ENCODE measurements at regions not wholly inside any gene's neighbourhood (a gene's known extent, or its start where the extent isn't known, plus 50 kb on each side); places are given as distances from the start of the nearest gene placed in this dataset.

DNA sequence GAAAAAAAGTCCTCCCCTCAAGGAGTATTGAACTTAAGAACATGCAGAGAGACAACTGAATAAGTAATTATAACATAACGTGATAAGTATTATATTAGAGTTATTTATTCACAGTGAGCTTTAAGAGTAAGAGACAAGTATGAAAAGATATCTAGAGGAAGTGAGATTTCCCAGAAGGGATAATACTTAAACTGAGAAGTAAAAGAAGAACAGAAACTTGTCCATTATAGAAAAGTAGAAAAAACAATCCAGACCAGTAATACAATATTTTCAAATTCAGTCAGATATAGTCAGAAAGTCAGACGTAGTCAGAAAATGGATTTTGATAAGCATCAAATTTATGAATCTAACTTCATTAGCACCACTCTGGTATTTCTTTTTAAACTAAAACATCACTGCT, 613.0 kb upstream of the CCNG1 start:
- no peak for DNase-seq (ENCODE audit: low read depth)
- TF ChIP-seq, protein P1, sequence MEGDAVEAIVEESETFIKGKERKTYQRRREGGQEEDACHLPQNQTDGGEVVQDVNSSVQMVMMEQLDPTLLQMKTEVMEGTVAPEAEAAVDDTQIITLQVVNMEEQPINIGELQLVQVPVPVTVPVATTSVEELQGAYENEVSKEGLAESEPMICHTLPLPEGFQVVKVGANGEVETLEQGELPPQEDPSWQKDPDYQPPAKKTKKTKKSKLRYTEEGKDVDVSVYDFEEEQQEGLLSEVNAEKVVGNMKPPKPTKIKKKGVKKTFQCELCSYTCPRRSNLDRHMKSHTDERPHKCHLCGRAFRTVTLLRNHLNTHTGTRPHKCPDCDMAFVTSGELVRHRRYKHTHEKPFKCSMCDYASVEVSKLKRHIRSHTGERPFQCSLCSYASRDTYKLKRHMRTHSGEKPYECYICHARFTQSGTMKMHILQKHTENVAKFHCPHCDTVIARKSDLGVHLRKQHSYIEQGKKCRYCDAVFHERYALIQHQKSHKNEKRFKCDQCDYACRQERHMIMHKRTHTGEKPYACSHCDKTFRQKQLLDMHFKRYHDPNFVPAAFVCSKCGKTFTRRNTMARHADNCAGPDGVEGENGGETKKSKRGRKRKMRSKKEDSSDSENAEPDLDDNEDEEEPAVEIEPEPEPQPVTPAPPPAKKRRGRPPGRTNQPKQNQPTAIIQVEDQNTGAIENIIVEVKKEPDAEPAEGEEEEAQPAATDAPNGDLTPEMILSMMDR (IDR thresholded peaks at IDR 0.05; ENCODE audit: control insufficient read depth, insufficient read depth, low read depth, low read length, missing control alignments), result no peak
- H3K4me3 ChIP-seq (ENCODE audit: control insufficient read depth, low read depth, low read length), result no peak overlapping the region

DNA sequence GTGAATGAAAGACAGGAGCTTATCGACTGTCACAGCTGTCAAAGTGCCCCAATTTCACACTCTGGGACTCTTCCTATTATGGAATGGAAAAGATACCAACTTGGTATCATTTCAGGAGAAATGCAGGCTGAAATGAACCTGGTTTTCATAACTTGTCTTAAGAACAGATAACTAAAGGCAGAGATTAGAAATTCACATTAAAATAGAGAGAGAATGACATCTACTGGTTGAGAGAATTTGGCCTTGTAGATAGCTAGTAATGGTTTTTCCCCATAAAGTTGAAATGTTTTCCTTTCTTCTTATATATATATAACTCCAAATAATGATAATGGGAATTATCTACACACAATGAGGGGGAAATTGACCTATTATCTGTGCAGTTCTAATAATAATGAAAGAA, 600.2 kb upstream of the CCNG1 start:
- TF ChIP-seq, protein P1 (IDR thresholded peaks at IDR 0.05; ENCODE audit: control insufficient read depth, insufficient read depth, low read depth, low read length, missing control alignments), result no peak
- H3K4me3 ChIP-seq (ENCODE audit: control insufficient read depth, low read depth, low read length), result no peak overlapping the region
- no peak for DNase-seq (ENCODE audit: low read depth)

DNA sequence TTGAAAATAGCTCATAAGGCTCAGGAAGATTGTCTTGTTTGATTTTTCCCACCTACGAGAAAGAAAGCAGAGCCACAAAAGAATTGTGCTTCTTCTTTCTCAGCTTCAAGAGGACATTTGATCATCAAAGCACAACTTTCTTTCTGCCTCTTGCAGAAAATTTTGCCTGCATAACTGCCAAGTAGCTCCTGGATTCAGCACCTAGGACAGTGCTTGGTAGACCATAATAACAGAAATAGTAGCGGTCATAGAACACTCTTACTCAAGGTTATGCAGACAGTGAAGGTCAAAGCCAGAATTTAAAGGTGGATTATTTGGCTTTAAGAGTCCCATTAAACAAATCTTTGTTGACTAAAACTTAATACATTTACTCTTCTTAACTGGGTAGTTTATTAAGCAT, 594.7 kb upstream of the CCNG1 start:
- no peak for DNase-seq (ENCODE audit: low read depth)
- no peak overlapping the region for H3K4me3 ChIP-seq (ENCODE audit: control insufficient read depth, low read depth, low read length)
- TF ChIP-seq, protein P1 (IDR thresholded peaks at IDR 0.05; ENCODE audit: control insufficient read depth, insufficient read depth, low read depth, low read length, missing control alignments), result no peak

DNA sequence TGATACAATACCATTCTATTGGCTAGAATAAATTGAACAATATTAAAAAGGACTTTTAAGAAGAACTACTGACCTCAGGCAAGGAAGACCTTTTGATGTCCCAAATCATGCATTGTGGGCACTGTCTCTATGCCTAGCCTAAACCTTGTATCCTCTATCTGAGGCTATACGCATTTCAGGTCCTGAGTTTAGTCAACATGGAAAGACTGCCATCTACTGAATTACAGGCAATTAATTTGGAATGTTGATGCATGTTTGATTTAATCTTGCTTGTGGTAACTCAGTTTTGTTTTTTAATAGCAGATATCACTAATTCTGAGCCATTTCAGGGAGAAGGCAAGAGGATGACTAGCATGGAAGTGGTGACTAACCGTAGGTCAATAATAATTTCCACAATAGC, 585.3 kb upstream of the CCNG1 start:
- no peak overlapping the region for H3K4me3 ChIP-seq (ENCODE audit: control insufficient read depth, low read depth, low read length)
- no peak for DNase-seq (ENCODE audit: low read depth)
- TF ChIP-seq, protein P1 (IDR thresholded peaks at IDR 0.05; ENCODE audit: control insufficient read depth, insufficient read depth, low read depth, low read length, missing control alignments), result no peak

- no peak for DNase-seq (ENCODE audit: low read depth)
- TF ChIP-seq, protein P1 (IDR thresholded peaks at IDR 0.05; ENCODE audit: control insufficient read depth, insufficient read depth, low read depth, low read length, missing control alignments), result no peak
- no peak overlapping the region for H3K4me3 ChIP-seq (ENCODE audit: control insufficient read depth, low read depth, low read length)
These were observed 578.6 kb upstream of the CCNG1 start for GRCh38 chr5:162858770-162859169.

DNA sequence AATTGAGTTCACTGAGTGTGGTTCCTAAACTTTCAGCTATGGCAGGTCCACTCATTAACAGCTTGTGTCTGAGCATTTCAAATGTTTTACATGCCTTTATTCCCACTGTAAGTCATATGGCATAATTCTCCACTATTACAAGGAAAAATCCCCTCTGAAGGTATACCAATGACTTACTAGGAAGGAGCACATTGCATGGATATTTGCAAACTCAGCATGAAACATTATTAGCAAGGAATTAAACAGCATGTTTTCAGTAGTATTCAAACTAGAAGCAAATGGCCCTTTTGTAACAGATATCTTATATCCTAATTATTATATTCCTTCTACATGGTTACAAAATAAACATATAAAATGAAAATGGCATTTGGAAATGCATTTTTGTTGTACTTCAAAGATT, 566.4 kb upstream of the CCNG1 start:
- TF ChIP-seq, protein P1 (IDR thresholded peaks at IDR 0.05; ENCODE audit: control insufficient read depth, insufficient read depth, low read depth, low read length, missing control alignments), result no peak
- DNase-seq (ENCODE audit: low read depth), result no peak
- no peak overlapping the region for H3K4me3 ChIP-seq (ENCODE audit: control insufficient read depth, low read depth, low read length)

DNA sequence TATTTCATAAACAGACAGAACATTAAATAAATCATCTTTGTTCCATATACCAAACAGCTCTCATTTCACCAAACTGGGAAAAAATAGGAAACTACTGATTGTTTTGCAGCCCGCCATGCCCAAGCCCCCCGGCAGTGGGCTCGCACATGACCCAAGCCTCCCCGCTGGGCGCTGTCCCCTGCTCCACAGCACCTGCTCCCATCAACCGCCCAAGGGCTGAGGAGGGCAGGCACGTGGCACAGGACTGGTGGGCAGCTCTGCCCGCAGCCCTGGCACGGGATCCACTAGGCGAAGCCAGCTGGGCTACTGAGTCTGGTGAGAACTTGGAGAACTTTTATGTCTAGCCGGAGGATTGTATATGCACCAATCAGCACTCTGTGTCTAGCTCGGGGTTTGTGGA, 554.8 kb upstream of the CCNG1 start:
- H3K4me3 ChIP-seq (ENCODE audit: control insufficient read depth, low read depth, low read length), result no peak overlapping the region
- no peak for DNase-seq (ENCODE audit: low read depth)
- TF ChIP-seq, protein P1 (IDR thresholded peaks at IDR 0.05; ENCODE audit: control insufficient read depth, insufficient read depth, low read depth, low read length, missing control alignments), result no peak

All from AG09309 (cell line).